ENCODE measurements at regions not wholly inside any gene's neighbourhood (a gene's known extent, or its start where the extent isn't known, plus 50 kb on each side); places are given as distances from the start of the nearest gene placed in this dataset.

DNA sequence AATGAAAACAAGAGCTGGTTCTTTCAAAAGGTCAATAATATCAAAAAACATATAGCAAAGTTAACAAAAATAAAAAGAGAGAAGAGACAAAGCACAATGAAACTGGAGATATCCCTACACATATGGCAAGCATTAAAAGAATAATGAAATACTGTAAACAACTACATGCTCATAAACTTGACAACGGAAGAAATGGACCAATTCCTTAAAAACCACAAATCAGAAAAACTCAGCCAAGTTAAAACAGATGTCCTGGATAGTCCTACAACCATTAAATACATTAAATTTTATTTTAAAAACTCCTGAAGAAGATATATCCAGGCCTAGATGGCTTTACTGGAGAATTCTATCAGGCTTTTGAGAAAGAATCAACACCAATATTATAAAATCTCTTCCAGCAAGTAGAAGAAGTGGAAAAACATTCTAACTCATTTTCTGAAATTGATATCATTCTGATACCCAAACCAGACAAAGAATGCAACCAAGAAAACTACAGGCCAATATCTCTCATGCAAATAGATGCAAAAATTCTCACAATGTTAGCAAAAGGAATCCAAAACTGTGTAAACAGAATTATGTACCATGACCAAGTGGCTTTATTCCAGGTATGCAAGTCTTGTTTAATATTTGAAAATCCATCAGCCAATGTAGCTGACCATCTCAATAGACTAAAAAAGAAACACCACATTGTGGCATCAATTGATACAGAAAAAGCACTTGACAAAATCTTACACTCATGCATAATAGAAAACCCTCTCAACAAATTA, 56.1 kb upstream of the LRRC7 start:
- TF ChIP-seq RAD21 (conservative IDR thresholded peaks at IDR 0.05) (no peak), CTCF (IDR thresholded peaks at IDR 0.05; ENCODE audit: poor library complexity, severe bottlenecking) (no peak), POLR2AphosphoS5 (IDR thresholded peaks at IDR 0.05) (no peak), EZH2 (IDR thresholded peaks at IDR 0.05; ENCODE audit: borderline replicate concordance, insufficient read depth, low read length, poor library complexity, severe bottlenecking) (no peak)
